ENCODE measurements at regions not wholly inside any gene's neighbourhood (a gene's known extent, or its start where the extent isn't known, plus 50 kb on each side); places are given as distances from the start of the nearest gene placed in this dataset.
A peak's percentile ranks its signal among the peaks of the same experiment; 100 is the strongest.

GRCh38 chr5:67400752-67401151, 204.2 kb upstream of the CD180 start:
- no peak for DNase-seq
- Histone ChIP-seq H3K27me3 (ENCODE audit: control insufficient read depth, insufficient read depth, low read length) (no peaks in the 10 kb centered on the region), H3K27ac (ENCODE audit: low read length) (no peak overlapping the region), H3K9me3 (ENCODE audit: control insufficient read depth, low read depth, low read length) (no peaks in the 10 kb centered on the region), H3K4me3 (ENCODE audit: low read length) (no peak overlapping the region), H3K4me1 (ENCODE audit: control insufficient read depth, insufficient read depth, low read length) (peaks cover 10% of the 10 kb centered on the region), H3K36me3 (ENCODE audit: control insufficient read depth, insufficient read depth, low read length) (no peaks in the 10 kb centered on the region)
- no CpG with 5 or more reads among the region's 3 CpGs for WGBS (ENCODE audit: insufficient coverage, low lambda C conversion rate)

GRCh38 chr5:67395790-67396418, 199.3 kb upstream of the CD180 start:
- Histone ChIP-seq H3K27me3 (ENCODE audit: control insufficient read depth, insufficient read depth, low read length) (no peaks in the 10 kb centered on the region), H3K27ac (ENCODE audit: low read length) (no peak overlapping the region), H3K36me3 (ENCODE audit: control insufficient read depth, insufficient read depth, low read length) (no peaks in the 10 kb centered on the region), H3K4me1 (ENCODE audit: control insufficient read depth, insufficient read depth, low read length) (no peaks in the 10 kb centered on the region), H3K9me3 (ENCODE audit: control insufficient read depth, low read depth, low read length) (no peaks in the 10 kb centered on the region), H3K4me3 (ENCODE audit: low read length) (no peak overlapping the region)
- 50% methylated on average over 2 of the region's 2 CpGs for WGBS (ENCODE audit: insufficient coverage, low lambda C conversion rate)
- no peak for DNase-seq

GRCh38 chr5:67393211-67393610, 196.6 kb upstream of the CD180 start:
- DNase-seq, result no peak
- no peak overlapping the region for H3K4me3 ChIP-seq (ENCODE audit: low read length)
- H3K27me3 ChIP-seq (ENCODE audit: control insufficient read depth, insufficient read depth, low read length), result no peaks in the 10 kb centered on the region
- no peaks in the 10 kb centered on the region for H3K4me1 ChIP-seq (ENCODE audit: control insufficient read depth, insufficient read depth, low read length)
- no peaks in the 10 kb centered on the region for H3K36me3 ChIP-seq (ENCODE audit: control insufficient read depth, insufficient read depth, low read length)
- H3K27ac ChIP-seq (ENCODE audit: low read length), result no peak overlapping the region
- H3K9me3 ChIP-seq (ENCODE audit: control insufficient read depth, low read depth, low read length), result no peaks in the 10 kb centered on the region

GRCh38 chr5:67390935-67391334, 194.3 kb upstream of the CD180 start:
- no peaks in the 10 kb centered on the region for H3K27me3 ChIP-seq (ENCODE audit: control insufficient read depth, insufficient read depth, low read length)
- no peaks in the 10 kb centered on the region for H3K4me1 ChIP-seq (ENCODE audit: control insufficient read depth, insufficient read depth, low read length)
- WGBS (ENCODE audit: insufficient coverage, low lambda C conversion rate), result 100% methylated on average over 1 of the region's 1 CpG
- no peaks in the 10 kb centered on the region for H3K36me3 ChIP-seq (ENCODE audit: control insufficient read depth, insufficient read depth, low read length)
- no peak for DNase-seq
- H3K9me3 ChIP-seq (ENCODE audit: control insufficient read depth, low read depth, low read length), result no peaks in the 10 kb centered on the region
- H3K27ac ChIP-seq (ENCODE audit: low read length), result no peak overlapping the region
- no peak overlapping the region for H3K4me3 ChIP-seq (ENCODE audit: low read length)

GRCh38 chr5:67383451-67383850, 186.9 kb upstream of the CD180 start:
- Histone ChIP-seq H3K27ac (ENCODE audit: low read length) (no peak overlapping the region), H3K4me1 (ENCODE audit: control insufficient read depth, insufficient read depth, low read length) (no peaks in the 10 kb centered on the region), H3K9me3 (ENCODE audit: control insufficient read depth, low read depth, low read length) (no peaks in the 10 kb centered on the region), H3K4me3 (ENCODE audit: low read length) (no peak overlapping the region), H3K27me3 (ENCODE audit: control insufficient read depth, insufficient read depth, low read length) (no peaks in the 10 kb centered on the region), H3K36me3 (ENCODE audit: control insufficient read depth, insufficient read depth, low read length) (no peaks in the 10 kb centered on the region)
- no peak for DNase-seq

- H3K36me3 ChIP-seq (ENCODE audit: control insufficient read depth, insufficient read depth, low read length), result no peaks in the 10 kb centered on the region
- WGBS (ENCODE audit: insufficient coverage, low lambda C conversion rate), result 100% methylated on average over 1 of the region's 2 CpGs
- H3K27ac ChIP-seq (ENCODE audit: low read length), result no peak overlapping the region
- H3K4me3 ChIP-seq (ENCODE audit: low read length), result no peak overlapping the region
- peak in 1 of 2 donors; percentile 5 for DNase-seq
- H3K27me3 ChIP-seq (ENCODE audit: control insufficient read depth, insufficient read depth, low read length), result no peaks in the 10 kb centered on the region
- no peaks in the 10 kb centered on the region for H3K4me1 ChIP-seq (ENCODE audit: control insufficient read depth, insufficient read depth, low read length)
- H3K9me3 ChIP-seq (ENCODE audit: control insufficient read depth, low read depth, low read length), result no peaks in the 10 kb centered on the region
These were observed 184.8 kb upstream of the CD180 start for GRCh38 chr5:67381236-67381880.

- Histone ChIP-seq H3K9me3 (ENCODE audit: control insufficient read depth, low read depth, low read length) (no peaks in the 10 kb centered on the region), H3K4me3 (ENCODE audit: low read length) (no peak overlapping the region), H3K36me3 (ENCODE audit: control insufficient read depth, insufficient read depth, low read length) (no peaks in the 10 kb centered on the region), H3K27ac (ENCODE audit: low read length) (no peak overlapping the region), H3K27me3 (ENCODE audit: control insufficient read depth, insufficient read depth, low read length) (no peaks in the 10 kb centered on the region), H3K4me1 (ENCODE audit: control insufficient read depth, insufficient read depth, low read length) (no peaks in the 10 kb centered on the region)
- DNase-seq, result no peak
- WGBS (ENCODE audit: insufficient coverage, low lambda C conversion rate), result no CpG with 5 or more reads among the region's 1 CpG
These were observed 183.8 kb upstream of the CD180 start for GRCh38 chr5:67380431-67380830.

GRCh38 chr5:67379753-67380152, 183.2 kb upstream of the CD180 start:
- Histone ChIP-seq H3K27ac (ENCODE audit: low read length) (no peak overlapping the region), H3K36me3 (ENCODE audit: control insufficient read depth, insufficient read depth, low read length) (no peaks in the 10 kb centered on the region), H3K9me3 (ENCODE audit: control insufficient read depth, low read depth, low read length) (no peaks in the 10 kb centered on the region), H3K4me3 (ENCODE audit: low read length) (no peak overlapping the region), H3K4me1 (ENCODE audit: control insufficient read depth, insufficient read depth, low read length) (no peaks in the 10 kb centered on the region), H3K27me3 (ENCODE audit: control insufficient read depth, insufficient read depth, low read length) (no peaks in the 10 kb centered on the region)
- WGBS (ENCODE audit: insufficient coverage, low lambda C conversion rate), result 88% methylated on average over 1 of the region's 2 CpGs
- DNase-seq, result no peak

- H3K27ac ChIP-seq (ENCODE audit: low read length), result no peak overlapping the region
- no peak overlapping the region for H3K4me3 ChIP-seq (ENCODE audit: low read length)
- WGBS (ENCODE audit: insufficient coverage, low lambda C conversion rate), result no CpG with 5 or more reads among the region's 1 CpG
- DNase-seq, result peak in 1 of 2 donors; percentile 10
- no peaks in the 10 kb centered on the region for H3K9me3 ChIP-seq (ENCODE audit: control insufficient read depth, low read depth, low read length)
- no peaks in the 10 kb centered on the region for H3K36me3 ChIP-seq (ENCODE audit: control insufficient read depth, insufficient read depth, low read length)
- no peaks in the 10 kb centered on the region for H3K4me1 ChIP-seq (ENCODE audit: control insufficient read depth, insufficient read depth, low read length)
- no peaks in the 10 kb centered on the region for H3K27me3 ChIP-seq (ENCODE audit: control insufficient read depth, insufficient read depth, low read length)
These were observed 181.7 kb upstream of the CD180 start for GRCh38 chr5:67378256-67378655.

GRCh38 chr5:67377631-67378030, 181.0 kb upstream of the CD180 start:
- Histone ChIP-seq H3K27ac (ENCODE audit: low read length) (no peak overlapping the region), H3K36me3 (ENCODE audit: control insufficient read depth, insufficient read depth, low read length) (no peaks in the 10 kb centered on the region), H3K9me3 (ENCODE audit: control insufficient read depth, low read depth, low read length) (no peaks in the 10 kb centered on the region), H3K27me3 (ENCODE audit: control insufficient read depth, insufficient read depth, low read length) (no peaks in the 10 kb centered on the region), H3K4me1 (ENCODE audit: control insufficient read depth, insufficient read depth, low read length) (no peaks in the 10 kb centered on the region), H3K4me3 (ENCODE audit: low read length) (no peak overlapping the region)
- 81% methylated on average over 2 of the region's 4 CpGs for WGBS (ENCODE audit: insufficient coverage, low lambda C conversion rate)
- DNase-seq, result no peak

- Histone ChIP-seq H3K27ac (ENCODE audit: low read length) (no peak overlapping the region), H3K27me3 (ENCODE audit: control insufficient read depth, insufficient read depth, low read length) (no peaks in the 10 kb centered on the region), H3K36me3 (ENCODE audit: control insufficient read depth, insufficient read depth, low read length) (no peaks in the 10 kb centered on the region), H3K9me3 (ENCODE audit: control insufficient read depth, low read depth, low read length) (no peaks in the 10 kb centered on the region), H3K4me1 (ENCODE audit: control insufficient read depth, insufficient read depth, low read length) (no peaks in the 10 kb centered on the region), H3K4me3 (ENCODE audit: low read length) (no peak overlapping the region)
- 100% methylated on average over 2 of the region's 2 CpGs for WGBS (ENCODE audit: insufficient coverage, low lambda C conversion rate)
- no peak for DNase-seq
These were observed 179.0 kb upstream of the CD180 start for GRCh38 chr5:67375606-67376005.

Measured in large intestine (tissue), 3 donors.